ENCODE measurements at regions not wholly inside any gene's neighbourhood (a gene's known extent, or its start where the extent isn't known, plus 50 kb on each side); places are given as distances from the start of the nearest gene placed in this dataset.

DNA sequence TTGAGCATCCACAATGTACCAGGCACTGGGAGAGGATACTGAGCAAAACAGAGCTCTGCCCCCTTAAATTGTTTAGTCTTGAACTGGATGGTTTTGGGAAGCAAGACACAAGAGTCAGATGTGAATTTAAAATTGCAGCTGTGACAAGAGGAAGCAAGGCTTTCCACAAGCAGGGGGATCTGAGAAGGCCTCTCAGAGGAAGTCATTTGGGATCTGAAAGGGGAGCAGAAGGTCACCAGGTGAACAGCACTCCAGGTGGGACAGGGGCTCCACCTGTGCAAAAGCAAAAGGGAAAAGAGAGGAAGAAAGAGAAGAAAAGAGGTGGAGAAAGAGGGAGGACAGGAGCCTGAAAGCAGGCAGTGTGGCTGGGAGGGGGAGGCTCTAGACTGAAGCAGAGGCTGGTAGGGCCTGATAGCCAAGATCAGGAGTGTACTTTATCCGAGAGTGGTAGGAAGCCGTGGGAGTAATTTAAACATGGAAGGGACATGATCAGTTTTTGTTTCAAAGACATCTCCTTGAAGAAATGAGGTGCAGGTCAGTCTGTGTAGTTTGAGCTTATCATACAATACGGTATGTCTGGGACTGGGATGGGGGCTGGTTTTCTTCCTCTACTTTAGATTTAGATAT is 76.1 kb upstream of the DUSP5 start:
- TF ChIP-seq EP300 (conservative IDR thresholded peaks at IDR 0.05; ENCODE audit: poor library complexity, severe bottlenecking), result no peak
- TF ChIP-seq POLR2AphosphoS5 (IDR thresholded peaks at IDR 0.05), result no peak
- TF ChIP-seq, protein P1, sequence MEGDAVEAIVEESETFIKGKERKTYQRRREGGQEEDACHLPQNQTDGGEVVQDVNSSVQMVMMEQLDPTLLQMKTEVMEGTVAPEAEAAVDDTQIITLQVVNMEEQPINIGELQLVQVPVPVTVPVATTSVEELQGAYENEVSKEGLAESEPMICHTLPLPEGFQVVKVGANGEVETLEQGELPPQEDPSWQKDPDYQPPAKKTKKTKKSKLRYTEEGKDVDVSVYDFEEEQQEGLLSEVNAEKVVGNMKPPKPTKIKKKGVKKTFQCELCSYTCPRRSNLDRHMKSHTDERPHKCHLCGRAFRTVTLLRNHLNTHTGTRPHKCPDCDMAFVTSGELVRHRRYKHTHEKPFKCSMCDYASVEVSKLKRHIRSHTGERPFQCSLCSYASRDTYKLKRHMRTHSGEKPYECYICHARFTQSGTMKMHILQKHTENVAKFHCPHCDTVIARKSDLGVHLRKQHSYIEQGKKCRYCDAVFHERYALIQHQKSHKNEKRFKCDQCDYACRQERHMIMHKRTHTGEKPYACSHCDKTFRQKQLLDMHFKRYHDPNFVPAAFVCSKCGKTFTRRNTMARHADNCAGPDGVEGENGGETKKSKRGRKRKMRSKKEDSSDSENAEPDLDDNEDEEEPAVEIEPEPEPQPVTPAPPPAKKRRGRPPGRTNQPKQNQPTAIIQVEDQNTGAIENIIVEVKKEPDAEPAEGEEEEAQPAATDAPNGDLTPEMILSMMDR (IDR thresholded peaks at IDR 0.05; ENCODE audit: poor library complexity, severe bottlenecking), result no peak
- TF ChIP-seq EZH2 (IDR thresholded peaks at IDR 0.05; ENCODE audit: borderline replicate concordance, insufficient read depth, low read length, poor library complexity, severe bottlenecking), result no peak
- TF ChIP-seq, protein P2, sequence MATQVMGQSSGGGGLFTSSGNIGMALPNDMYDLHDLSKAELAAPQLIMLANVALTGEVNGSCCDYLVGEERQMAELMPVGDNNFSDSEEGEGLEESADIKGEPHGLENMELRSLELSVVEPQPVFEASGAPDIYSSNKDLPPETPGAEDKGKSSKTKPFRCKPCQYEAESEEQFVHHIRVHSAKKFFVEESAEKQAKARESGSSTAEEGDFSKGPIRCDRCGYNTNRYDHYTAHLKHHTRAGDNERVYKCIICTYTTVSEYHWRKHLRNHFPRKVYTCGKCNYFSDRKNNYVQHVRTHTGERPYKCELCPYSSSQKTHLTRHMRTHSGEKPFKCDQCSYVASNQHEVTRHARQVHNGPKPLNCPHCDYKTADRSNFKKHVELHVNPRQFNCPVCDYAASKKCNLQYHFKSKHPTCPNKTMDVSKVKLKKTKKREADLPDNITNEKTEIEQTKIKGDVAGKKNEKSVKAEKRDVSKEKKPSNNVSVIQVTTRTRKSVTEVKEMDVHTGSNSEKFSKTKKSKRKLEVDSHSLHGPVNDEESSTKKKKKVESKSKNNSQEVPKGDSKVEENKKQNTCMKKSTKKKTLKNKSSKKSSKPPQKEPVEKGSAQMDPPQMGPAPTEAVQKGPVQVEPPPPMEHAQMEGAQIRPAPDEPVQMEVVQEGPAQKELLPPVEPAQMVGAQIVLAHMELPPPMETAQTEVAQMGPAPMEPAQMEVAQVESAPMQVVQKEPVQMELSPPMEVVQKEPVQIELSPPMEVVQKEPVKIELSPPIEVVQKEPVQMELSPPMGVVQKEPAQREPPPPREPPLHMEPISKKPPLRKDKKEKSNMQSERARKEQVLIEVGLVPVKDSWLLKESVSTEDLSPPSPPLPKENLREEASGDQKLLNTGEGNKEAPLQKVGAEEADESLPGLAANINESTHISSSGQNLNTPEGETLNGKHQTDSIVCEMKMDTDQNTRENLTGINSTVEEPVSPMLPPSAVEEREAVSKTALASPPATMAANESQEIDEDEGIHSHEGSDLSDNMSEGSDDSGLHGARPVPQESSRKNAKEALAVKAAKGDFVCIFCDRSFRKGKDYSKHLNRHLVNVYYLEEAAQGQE (IDR thresholded peaks at IDR 0.05; ENCODE audit: borderline replicate concordance), result no peak

Data from neural cell (in vitro differentiated cells).